DND-41 (cell line): ENCODE measurements at regions not wholly inside any gene's neighbourhood (a gene's known extent, or its start where the extent isn't known, plus 50 kb on each side); places are given as distances from the start of the nearest gene placed in this dataset.

ENCODE experiments used
- ATAC-seq: fragments of 200-7000 bp; cut with Tn5 transposase; 3 replicates; pipeline ENCODE4 v1.9.1; 2021; ENCODE audit warnings: low read depth; ENCODE audit not compliant: insufficient read depth
- DNase-seq: peaks from one replicate; pipeline ENCODE4 v3.0.0-alpha.2; 2020
- H2AFZ ChIP-seq: 2 replicates; pipeline ENCODE4 v1.6.0; 2012; ENCODE audit warnings: low read depth, low read length
- H3K27ac ChIP-seq: 2 replicates; pipeline ENCODE4 v1.5.1; 2012; ENCODE audit warnings: low read length, inconsistent platforms
- H3K27me3 ChIP-seq: fragments of 200-600 bp; sonication (generic); 2 replicates; pipeline ENCODE4 v1.6.0; 2012; ENCODE audit warnings: low read length, mild to moderate bottlenecking, inconsistent platforms; ENCODE audit not compliant: insufficient read depth, poor library complexity
- H3K36me3 ChIP-seq: 2 replicates; pipeline ENCODE4 v1.5.1; 2012; ENCODE audit warnings: low read length, inconsistent platforms; ENCODE audit not compliant: insufficient read depth
- H3K4me1 ChIP-seq: 2 replicates; pipeline ENCODE4 v1.5.1; 2012; ENCODE audit warnings: mild to moderate bottlenecking, low read length; ENCODE audit not compliant: insufficient read depth
- H3K4me2 ChIP-seq: 2 replicates; pipeline ENCODE4 v1.6.0; 2012; ENCODE audit warnings: mild to moderate bottlenecking, moderate library complexity, low read length, inconsistent platforms; ENCODE audit not compliant: insufficient read depth
- H3K4me3 ChIP-seq, 2 experiments: fragments of 200-600 bp in 1 of 2; shearing (Covaris generic) in 1 of 2; 2 replicates each; pipeline ENCODE4 v1.5.1; 2012 to 2016; ENCODE audit warnings: inconsistent platforms in 2 of 2, low read length in 2 of 2, mild to moderate bottlenecking in 2 of 2, low read depth in 1 of 2, moderate library complexity in 1 of 2
- H3K79me2 ChIP-seq: 2 replicates; pipeline ENCODE4 v1.6.0; 2012; ENCODE audit warnings: low read length, inconsistent platforms; ENCODE audit not compliant: insufficient read depth
- H3K9ac ChIP-seq: 2 replicates; pipeline ENCODE4 v1.6.0; 2012; ENCODE audit warnings: low read depth, mild to moderate bottlenecking, inconsistent platforms, low read length, moderate library complexity
- H3K9me3 ChIP-seq: 2 replicates; pipeline ENCODE4 v1.5.1; 2012; ENCODE audit warnings: low read length, moderate library complexity, mild to moderate bottlenecking, inconsistent platforms; ENCODE audit not compliant: insufficient read depth, severe bottlenecking
- H4K20me1 ChIP-seq: 2 replicates; pipeline ENCODE4 v1.6.0; 2012; ENCODE audit warnings: low read length; ENCODE audit not compliant: insufficient read depth
- EZH2 ChIP-seq: IDR thresholded peaks from 3 replicates; pipeline ENCODE4 v1.6.1; 2012; ENCODE audit warnings: borderline replicate concordance, low read depth, mild to moderate bottlenecking, moderate library complexity, low read length, inconsistent platforms; ENCODE audit not compliant: severe bottlenecking
- TF ChIP-seq, protein P1 (sequence below): IDR thresholded peaks from 2 replicates; pipeline ENCODE4 v1.5.1; 2012; ENCODE audit warnings: borderline replicate concordance, low read length, moderate library complexity, mild to moderate bottlenecking; ENCODE audit not compliant: poor library complexity, severe bottlenecking; ENCODE audit errors: extremely low read depth

GRCh38 chr3:79928687-79929408, 161.1 kb upstream of the ROBO1 start:
- Histone ChIP-seq H3K27ac (no peak overlapping the region), H3K79me2 (no peaks in the 10 kb centered on the region), H3K9me3 (no peaks in the 10 kb centered on the region), H3K4me1 (no peaks in the 10 kb centered on the region), H2AFZ (no peak overlapping the region), H3K36me3 (no peaks in the 10 kb centered on the region), H3K4me3 (no peak overlapping the region), H4K20me1 (no peaks in the 10 kb centered on the region), H3K9ac (no peak overlapping the region), H3K27me3 (no peaks in the 10 kb centered on the region), H3K4me2 (no peak overlapping the region)
- DNase-seq (no peak), ATAC-seq (no peak)
- no peak for TF ChIP-seq EZH2
- TF ChIP-seq, protein P1, sequence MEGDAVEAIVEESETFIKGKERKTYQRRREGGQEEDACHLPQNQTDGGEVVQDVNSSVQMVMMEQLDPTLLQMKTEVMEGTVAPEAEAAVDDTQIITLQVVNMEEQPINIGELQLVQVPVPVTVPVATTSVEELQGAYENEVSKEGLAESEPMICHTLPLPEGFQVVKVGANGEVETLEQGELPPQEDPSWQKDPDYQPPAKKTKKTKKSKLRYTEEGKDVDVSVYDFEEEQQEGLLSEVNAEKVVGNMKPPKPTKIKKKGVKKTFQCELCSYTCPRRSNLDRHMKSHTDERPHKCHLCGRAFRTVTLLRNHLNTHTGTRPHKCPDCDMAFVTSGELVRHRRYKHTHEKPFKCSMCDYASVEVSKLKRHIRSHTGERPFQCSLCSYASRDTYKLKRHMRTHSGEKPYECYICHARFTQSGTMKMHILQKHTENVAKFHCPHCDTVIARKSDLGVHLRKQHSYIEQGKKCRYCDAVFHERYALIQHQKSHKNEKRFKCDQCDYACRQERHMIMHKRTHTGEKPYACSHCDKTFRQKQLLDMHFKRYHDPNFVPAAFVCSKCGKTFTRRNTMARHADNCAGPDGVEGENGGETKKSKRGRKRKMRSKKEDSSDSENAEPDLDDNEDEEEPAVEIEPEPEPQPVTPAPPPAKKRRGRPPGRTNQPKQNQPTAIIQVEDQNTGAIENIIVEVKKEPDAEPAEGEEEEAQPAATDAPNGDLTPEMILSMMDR = no peak

GRCh38 chr3:79926522-79926921, 158.7 kb upstream of the ROBO1 start:
- Histone ChIP-seq H3K9ac (no peak overlapping the region), H3K27me3 (no peaks in the 10 kb centered on the region), H3K79me2 (no peaks in the 10 kb centered on the region), H4K20me1 (no peaks in the 10 kb centered on the region), H3K4me2 (no peak overlapping the region), H3K9me3 (no peaks in the 10 kb centered on the region), H3K4me3 (no peak overlapping the region), H3K27ac (no peak overlapping the region), H3K36me3 (no peaks in the 10 kb centered on the region), H2AFZ (no peak overlapping the region), H3K4me1 (no peaks in the 10 kb centered on the region)
- ATAC-seq (no peak), DNase-seq (no peak)
- TF ChIP-seq EZH2 = no peak
- TF ChIP-seq, protein P1 = no peak

- no peaks in the 10 kb centered on the region for H3K9me3 ChIP-seq
- TF ChIP-seq EZH2 = no peak
- no peak for DNase-seq
- no peak overlapping the region for H3K27ac ChIP-seq
- no peaks in the 10 kb centered on the region for H3K27me3 ChIP-seq
- no peaks in the 10 kb centered on the region for H3K79me2 ChIP-seq
- H3K9ac ChIP-seq = no peak overlapping the region
- H2AFZ ChIP-seq = no peak overlapping the region
- no peaks in the 10 kb centered on the region for H3K36me3 ChIP-seq
- no peak for ATAC-seq
- H3K4me1 ChIP-seq = no peaks in the 10 kb centered on the region
- no peaks in the 10 kb centered on the region for H4K20me1 ChIP-seq
- no peak overlapping the region for H3K4me3 ChIP-seq
- H3K4me2 ChIP-seq = no peak overlapping the region
Observed at GRCh38 chr3:79922633-79923032, 154.8 kb upstream of the ROBO1 start.

GRCh38 chr3:79917561-79917960, 149.8 kb upstream of the ROBO1 start:
- H4K20me1 ChIP-seq = no peaks in the 10 kb centered on the region
- H3K4me3 ChIP-seq = no peak overlapping the region
- no peak overlapping the region for H3K4me2 ChIP-seq
- no peak overlapping the region for H3K27ac ChIP-seq
- DNase-seq = no peak
- TF ChIP-seq, protein P1 = no peak
- TF ChIP-seq EZH2 = no peak
- H3K4me1 ChIP-seq = no peaks in the 10 kb centered on the region
- no peak for ATAC-seq
- H3K9ac ChIP-seq = no peak overlapping the region
- H3K27me3 ChIP-seq = no peaks in the 10 kb centered on the region
- no peak overlapping the region for H2AFZ ChIP-seq
- no peaks in the 10 kb centered on the region for H3K9me3 ChIP-seq
- no peaks in the 10 kb centered on the region for H3K79me2 ChIP-seq
- no peaks in the 10 kb centered on the region for H3K36me3 ChIP-seq
